GM18868 (cell line): ENCODE measurements at regions not wholly inside any gene's neighbourhood (a gene's known extent, or its start where the extent isn't known, plus 50 kb on each side); places are given as distances from the start of the nearest gene placed in this dataset.

Experiments
- ATAC-seq: cut with Tn5 transposase; IDR thresholded peaks from one replicate; pipeline ENCODE4 v1.9.1; 2021; ENCODE audit warnings: mild to moderate bottlenecking, moderate library complexity; ENCODE audit not compliant: unreplicated experiment

DNA sequence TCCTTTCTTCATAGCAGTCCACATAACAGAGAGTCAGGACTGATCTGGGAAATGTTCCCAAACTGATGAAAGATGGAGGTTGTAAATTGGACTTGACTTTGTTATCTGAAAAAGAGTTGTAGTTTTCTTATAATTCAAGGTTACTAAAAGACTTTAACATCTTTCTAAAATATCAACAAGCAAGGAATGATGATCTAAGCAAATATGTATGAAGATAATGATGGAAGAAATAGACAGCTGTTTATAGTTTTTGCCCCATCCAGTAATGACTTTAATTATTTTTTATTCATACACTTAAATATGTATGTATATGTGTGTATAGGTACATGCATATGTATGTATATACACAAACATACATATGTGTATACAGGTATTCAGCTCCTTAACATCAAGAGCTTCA, 411.1 kb upstream of the SPOCK3 start:
- ATAC-seq, result no peak

- ATAC-seq, result no peak
These were observed 418.0 kb upstream of the SPOCK3 start for GRCh38 chr4:167652267-167652666.

DNA sequence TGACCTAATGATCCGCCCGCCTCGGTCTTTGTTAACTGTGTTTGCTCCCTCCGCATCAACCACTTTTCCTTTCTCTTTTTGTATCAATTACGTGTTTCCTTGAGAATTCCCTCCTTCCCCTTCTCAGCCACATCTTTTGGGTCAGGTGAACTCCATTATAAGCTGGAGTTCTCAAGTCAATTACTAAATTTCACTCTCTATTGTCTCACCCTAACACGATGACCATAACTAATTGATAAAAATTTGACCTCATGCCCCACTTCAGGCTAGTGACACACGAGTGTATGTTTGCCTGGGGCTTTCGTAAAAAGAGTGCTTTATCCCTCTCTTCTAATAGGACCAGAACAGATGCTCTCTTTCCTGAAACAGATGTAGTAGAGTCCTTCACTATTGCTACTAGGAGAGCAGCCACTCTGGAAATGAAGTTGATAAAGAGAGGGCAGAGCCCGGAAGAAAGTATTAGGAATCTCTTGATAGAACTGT, 403.6 kb upstream of the ANXA10 start:
- ATAC-seq, result no peak

DNA sequence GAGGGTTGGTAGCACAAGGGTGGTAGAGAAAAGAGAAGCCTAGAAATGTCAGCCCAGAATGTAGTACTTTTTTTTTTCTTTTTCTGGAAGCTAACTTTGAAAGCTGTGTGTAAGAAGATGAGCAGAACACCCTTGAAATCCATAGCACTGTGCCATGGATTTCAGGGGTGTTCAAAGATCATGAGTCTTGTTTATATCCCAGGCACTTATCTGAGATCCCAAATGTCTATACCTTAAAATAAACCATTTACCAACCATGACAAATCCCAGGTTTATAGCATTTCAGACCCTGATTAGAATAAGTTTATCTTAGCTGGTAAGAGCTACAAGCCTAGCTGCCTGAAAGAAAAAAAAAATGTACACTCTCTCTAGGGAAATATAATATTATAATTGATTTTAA, 389.9 kb upstream of the ANXA10 start:
- ATAC-seq, result no peak

GRCh38 chr4:167711517-167711916, 380.8 kb upstream of the ANXA10 start:
- no peak for ATAC-seq

DNA sequence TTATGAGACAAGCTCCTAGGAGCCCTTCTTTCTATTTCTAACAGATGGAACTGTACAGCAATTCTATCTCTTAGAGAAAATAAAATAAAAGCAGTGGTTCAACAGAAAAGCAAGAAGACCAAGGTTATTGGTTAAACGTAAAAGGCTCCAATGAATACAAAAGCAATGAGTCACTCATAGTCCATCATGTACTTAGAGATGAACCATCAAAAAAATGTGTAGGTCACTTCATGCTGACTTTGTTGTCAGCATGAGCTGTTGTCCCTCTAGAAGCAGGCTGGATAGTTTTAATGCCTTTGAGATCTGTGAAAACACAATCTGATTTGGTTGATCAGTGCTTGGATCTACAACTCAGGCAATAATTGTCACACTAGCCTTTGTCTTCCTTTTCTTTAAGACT, 378.6 kb upstream of the ANXA10 start:
- no peak for ATAC-seq

DNA sequence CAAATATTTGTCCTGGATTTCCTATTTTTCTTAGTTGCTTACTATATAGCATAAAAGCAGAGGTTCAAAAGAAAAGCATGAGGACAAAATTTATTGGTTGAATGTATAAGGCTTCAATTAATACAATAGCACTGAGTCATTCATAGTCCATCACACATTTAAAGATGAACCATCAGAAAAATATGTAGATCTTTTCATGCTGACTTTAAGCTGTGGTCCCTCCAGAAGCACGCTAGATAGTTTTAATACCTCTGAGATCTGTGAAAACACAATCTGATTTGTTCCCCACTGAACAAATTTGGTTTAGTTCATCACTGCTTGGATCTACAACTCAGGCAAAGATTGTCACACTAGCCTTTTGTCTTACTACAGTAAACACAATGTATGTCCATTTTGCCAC, 377.2 kb upstream of the ANXA10 start:
- ATAC-seq, result no peak

- no peak for ATAC-seq
These were observed 374.8 kb upstream of the ANXA10 start for GRCh38 chr4:167717495-167717894.

- no peak for ATAC-seq
These were observed 370.5 kb upstream of the ANXA10 start for GRCh38 chr4:167721617-167722486.

DNA sequence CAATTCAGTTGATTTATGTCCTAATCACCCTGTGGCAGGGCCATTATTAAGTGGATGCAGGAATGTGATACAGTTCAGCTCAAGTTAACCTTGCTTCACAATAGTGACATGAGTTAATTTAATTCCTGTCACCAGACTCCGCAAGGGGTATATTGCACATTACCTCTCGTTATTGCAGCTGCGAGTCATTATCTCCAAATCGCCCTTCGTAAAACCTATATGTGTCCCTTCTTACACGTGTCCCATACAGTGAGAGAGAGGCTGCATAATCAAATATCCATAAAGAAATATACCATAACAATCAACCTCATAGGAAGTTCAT, 369.9 kb upstream of the ANXA10 start:
- ATAC-seq, result no peak

GRCh38 chr4:167724941-167725340, 367.4 kb upstream of the ANXA10 start:
- no peak for ATAC-seq

DNA sequence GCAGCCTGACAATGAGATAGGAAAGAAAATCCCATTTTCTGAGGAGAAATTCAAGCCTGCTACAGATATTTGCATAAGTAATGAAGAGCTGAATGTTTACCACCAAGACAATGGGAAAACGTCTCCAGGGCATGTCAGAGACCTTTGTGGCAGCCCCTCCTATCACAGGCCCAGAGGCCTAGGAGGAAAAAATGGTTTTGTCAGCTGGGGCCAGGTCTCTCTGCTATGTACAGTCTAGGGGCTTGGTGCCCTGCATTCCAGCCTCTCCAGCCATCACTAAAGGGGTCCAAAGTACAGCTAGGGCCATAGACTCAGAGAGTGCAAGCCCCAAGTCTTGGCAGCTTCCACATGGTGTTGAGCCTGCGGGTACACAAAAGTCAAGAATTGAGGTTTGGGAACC, 361.6 kb upstream of the ANXA10 start:
- no peak for ATAC-seq

DNA sequence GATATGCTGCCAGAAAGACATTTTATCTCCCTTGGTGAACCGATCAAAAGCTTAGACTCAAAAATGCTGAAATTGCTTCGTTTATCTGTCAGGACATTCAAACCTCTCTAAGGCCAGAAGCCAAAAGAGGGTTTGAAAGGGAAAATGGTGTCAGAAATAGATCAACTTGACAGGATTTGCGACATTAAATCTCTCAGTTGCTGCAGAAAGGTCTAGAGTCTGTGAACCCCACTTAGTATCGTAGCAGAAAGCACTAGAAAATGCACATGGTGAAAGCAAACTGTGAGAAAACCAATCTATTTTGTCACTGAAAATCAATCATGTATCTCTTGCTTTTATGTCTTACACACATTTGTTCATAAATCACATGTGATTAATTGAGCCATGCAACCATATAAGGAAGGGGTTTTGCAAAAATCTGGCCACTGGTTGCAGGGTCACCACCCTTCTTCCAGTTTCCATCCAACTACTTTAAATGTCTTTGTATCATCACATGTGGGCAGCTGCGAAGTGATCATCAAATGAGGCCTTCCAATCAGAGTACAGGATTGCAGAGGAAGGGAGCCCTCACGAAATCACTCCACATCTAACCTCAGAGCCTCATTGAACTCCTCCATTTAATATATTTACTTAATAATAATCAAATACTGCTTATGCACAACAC, 347.2 kb upstream of the ANXA10 start:
- no peak for ATAC-seq

GRCh38 chr4:167767281-167767680, 325.1 kb upstream of the ANXA10 start:
- no peak for ATAC-seq

GRCh38 chr4:167774646-167775045, 317.7 kb upstream of the ANXA10 start:
- no peak for ATAC-seq

- ATAC-seq, result no peak
These were observed 317.0 kb upstream of the ANXA10 start for GRCh38 chr4:167775375-167775774.

DNA sequence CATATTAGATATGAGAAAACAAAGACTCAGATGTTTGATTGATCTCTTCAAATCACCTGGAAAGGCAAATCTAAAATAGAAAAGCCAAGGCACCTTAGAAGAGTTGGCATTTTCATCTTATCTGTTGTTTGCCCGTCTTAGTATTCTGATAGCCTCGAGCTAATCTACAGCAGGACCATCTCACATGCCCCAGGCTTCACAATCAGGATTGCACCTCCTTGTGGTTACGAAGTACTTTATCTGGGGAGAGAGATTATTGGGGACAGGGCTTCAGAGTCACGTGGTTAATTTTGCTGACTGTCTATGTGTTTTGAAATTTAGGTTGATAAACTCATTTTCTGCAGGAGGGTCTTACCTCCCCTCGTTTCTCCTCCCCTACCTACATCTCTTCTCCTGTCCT, 313.1 kb upstream of the ANXA10 start:
- no peak for ATAC-seq

DNA sequence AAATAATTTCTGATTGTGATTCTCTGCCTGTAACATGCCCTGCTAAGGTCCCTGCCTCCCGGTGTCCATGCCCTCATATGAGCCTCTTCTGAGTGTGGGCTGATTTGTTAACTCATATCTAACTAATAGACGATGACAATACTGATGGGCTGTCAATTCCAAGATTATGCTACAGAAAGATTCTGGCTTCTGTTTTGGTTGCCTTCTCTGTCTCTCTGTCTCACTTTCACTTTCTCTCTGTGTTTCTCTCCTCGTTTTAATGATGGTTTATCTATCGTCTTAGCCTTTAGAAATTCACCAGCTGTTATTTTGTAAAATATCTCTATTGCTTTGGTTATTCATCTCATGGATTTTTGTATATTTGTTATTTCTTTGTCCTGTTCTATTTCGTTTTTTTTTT, 312.5 kb upstream of the ANXA10 start:
- ATAC-seq, result no peak

DNA sequence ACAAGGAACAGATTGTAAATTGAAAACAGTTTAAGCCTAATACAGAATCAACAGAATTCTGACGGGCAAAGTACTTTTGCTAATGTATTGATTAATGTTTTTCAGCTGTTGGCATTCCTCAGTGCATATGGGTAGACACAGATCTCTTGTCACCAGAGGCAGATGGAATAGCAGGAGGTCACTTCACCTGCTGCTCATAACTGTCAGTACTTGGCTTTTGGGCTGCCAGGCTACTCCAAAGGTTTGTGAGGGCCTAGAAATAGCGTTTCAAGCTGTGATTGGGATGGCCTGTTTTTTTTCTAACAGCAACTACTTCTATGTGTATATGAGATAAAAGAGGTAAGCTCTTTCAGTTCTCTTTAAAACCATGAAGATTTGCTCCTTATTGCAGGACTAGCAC, 307.5 kb upstream of the ANXA10 start:
- no peak for ATAC-seq

DNA sequence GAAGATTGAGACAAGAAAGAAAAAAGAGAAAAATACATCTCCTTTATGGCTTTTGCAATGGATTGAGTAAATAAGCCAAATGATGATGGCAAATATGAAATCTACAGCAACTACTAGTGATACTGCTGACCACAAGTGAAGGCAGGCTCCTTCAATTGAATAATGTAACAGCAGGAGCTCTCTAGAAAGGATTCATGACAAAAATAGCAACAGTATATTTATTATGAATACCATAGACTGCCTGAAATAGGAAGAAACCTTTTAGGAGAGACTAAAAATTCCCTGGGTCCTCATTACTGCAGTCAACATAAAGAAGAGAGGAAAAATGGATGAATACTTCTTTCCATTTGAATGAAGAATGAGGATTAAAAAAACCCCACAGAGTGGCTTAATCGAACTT, 306.8 kb upstream of the ANXA10 start:
- no peak for ATAC-seq

- no peak for ATAC-seq
These were observed 305.8 kb upstream of the ANXA10 start for GRCh38 chr4:167786504-167786903.

GRCh38 chr4:167787231-167787630, 305.1 kb upstream of the ANXA10 start:
- no peak for ATAC-seq
